Panc1 (cell line): ENCODE measurements at regions not wholly inside any gene's neighbourhood (a gene's known extent, or its start where the extent isn't known, plus 50 kb on each side); places are given as distances from the start of the nearest gene placed in this dataset.

ENCODE experiments used
- ATAC-seq: fragments of 200-7000 bp; cut with Tn5 transposase; 2 replicates; pipeline ENCODE4 v1.9.1; 2020; ENCODE audit warnings: mild to moderate bottlenecking, moderate library complexity
- BruUV-seq: library from RNA; stranded (reverse); fragments of 400-500 nt; replicated peaks from 2 replicates; lab custom pipeline; 2021; lab: Mats Ljungman, UMichigan
- CTCF ChIA-PET: fragments of 300-600 bp; sonication (Branson Sonifier 250); formaldehyde crosslinking; loops from one replicate; lab custom pipeline; 2022; ENCODE audit warnings: antibody characterized with exemption; lab: Charles Lee
- POLR2A ChIA-PET: fragments of 300-600 bp; sonication (Branson Sonifier 250); formaldehyde crosslinking; loops from one replicate; lab custom pipeline; 2022; ENCODE audit warnings: antibody characterized with exemption; lab: Charles Lee
- DNase-seq: peaks from one replicate; pipeline ENCODE4 v3.0.0-alpha.2; 2010; ENCODE audit warnings: low read depth, low spot score
- H3K27ac ChIP-seq: 2 replicates; pipeline ENCODE4 v1.5.1; 2011; ENCODE audit warnings: mild to moderate bottlenecking, low read length, inconsistent platforms
- H3K27me3 ChIP-seq: fragments of 200-500 bp; sonication (Bioruptor generic); 2 replicates; pipeline ENCODE4 v1.6.0; 2014; ENCODE audit warnings: low read length, inconsistent platforms; ENCODE audit not compliant: control insufficient read depth, insufficient read depth
- H3K36me3 ChIP-seq: fragments of 200-500 bp; sonication (Bioruptor generic); 2 replicates; pipeline ENCODE4 v1.5.1; 2014; ENCODE audit warnings: inconsistent platforms, mild to moderate bottlenecking, low read length, moderate library complexity; ENCODE audit not compliant: control insufficient read depth, insufficient read depth
- H3K4me1 ChIP-seq: 2 replicates; pipeline ENCODE4 v1.5.1; 2011; ENCODE audit warnings: inconsistent platforms, mild to moderate bottlenecking, low read length, moderate library complexity; ENCODE audit not compliant: control insufficient read depth, insufficient read depth
- H3K4me3 ChIP-seq, 2 experiments: 2 replicates each; pipeline ENCODE4 v1.5.1; 2011 to 2012; ENCODE audit warnings: low read depth in 2 of 2, low read length in 2 of 2, mild to moderate bottlenecking in 2 of 2, inconsistent platforms in 1 of 2, moderate library complexity in 1 of 2
- H3K9me3 ChIP-seq: fragments of 200-500 bp; sonication (Bioruptor generic); 2 replicates; pipeline ENCODE4 v1.5.1; 2014; ENCODE audit warnings: low read depth, mild to moderate bottlenecking, inconsistent platforms, low read length, moderate library complexity; ENCODE audit not compliant: control insufficient read depth, insufficient read depth
- POLR2AphosphoS5 ChIP-seq: IDR thresholded peaks from 2 replicates; pipeline ENCODE4 v1.6.1; 2012; ENCODE audit warnings: mild to moderate bottlenecking, low read depth, low read length, moderate library complexity
- SIN3A ChIP-seq: IDR thresholded peaks from 2 replicates; pipeline ENCODE4 v1.6.1; 2012; ENCODE audit warnings: low read depth, mild to moderate bottlenecking, low read length, moderate library complexity, borderline replicate concordance; ENCODE audit not compliant: insufficient read depth
- TCF7L2 ChIP-seq: IDR thresholded peaks from 2 replicates; pipeline ENCODE4 v1.6.1; 2011; ENCODE audit warnings: mild to moderate bottlenecking, low read depth, low read length, inconsistent platforms
- in situ Hi-C: cut with HindIII; loops from 2 replicates; pipeline ENCODE4 v1.10.0; 2016; ENCODE audit warnings: low sequenced_read_pairs, low pct_unique_long_range_greater_than_20kb
- intact Hi-C: fragments of 100-400 bp; cut with micrococcal nuclease; formaldehyde crosslinking; loops from one replicate; pipeline ENCODE4 v1.10.0; 2022; ENCODE audit not compliant: unreplicated experiment
- TF ChIP-seq, protein P1 (sequence below): fragments of 450-650 bp; IDR thresholded peaks from 2 replicates; pipeline ENCODE4 v1.5.1; 2017; ENCODE audit warnings: mild to moderate bottlenecking
- TF ChIP-seq, protein P2 (sequence below), 2 experiments: IDR thresholded peaks; 2 replicates each; pipeline ENCODE4 v1.6.1; 2011 to 2012; ENCODE audit warnings: low read depth in 2 of 2, control low read depth in 1 of 2, low read length in 1 of 2, mild to moderate bottlenecking in 1 of 2, moderate library complexity in 1 of 2; ENCODE audit not compliant: insufficient read depth in 1 of 2

DNA sequence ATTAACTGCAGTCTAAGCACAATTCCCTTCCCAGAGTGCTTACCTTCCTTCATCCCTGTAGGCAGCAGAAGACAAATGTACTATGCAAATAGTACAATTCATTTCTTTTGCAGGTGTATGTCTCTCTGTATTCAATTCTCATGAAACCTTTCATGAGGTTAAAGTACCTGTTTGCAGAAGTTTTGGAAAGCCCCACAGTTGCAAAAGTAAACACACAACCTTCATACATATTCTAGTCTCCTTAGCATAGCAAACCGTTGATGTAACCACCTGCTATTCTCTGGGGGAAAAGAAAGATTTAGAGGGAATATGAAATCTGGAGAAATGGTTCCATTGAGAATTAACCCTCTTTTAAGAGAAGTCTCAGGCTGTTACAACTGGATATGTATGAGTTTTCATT is 200.3 kb upstream of the SUCLG2 start:
- CTCF ChIA-PET: no interaction called here
- Histone ChIP-seq H3K36me3 (no peaks in the 10 kb centered on the region), H3K27ac (no peak overlapping the region), H3K4me1 (no peaks in the 10 kb centered on the region), H3K27me3 (no peaks in the 10 kb centered on the region), H3K4me3 (no peak overlapping the region), H3K9me3 (no peaks in the 10 kb centered on the region)
- POLR2A ChIA-PET: no interaction called here
- DNase-seq (no peak), ATAC-seq (no peak)
- TF ChIP-seq, protein P1, sequence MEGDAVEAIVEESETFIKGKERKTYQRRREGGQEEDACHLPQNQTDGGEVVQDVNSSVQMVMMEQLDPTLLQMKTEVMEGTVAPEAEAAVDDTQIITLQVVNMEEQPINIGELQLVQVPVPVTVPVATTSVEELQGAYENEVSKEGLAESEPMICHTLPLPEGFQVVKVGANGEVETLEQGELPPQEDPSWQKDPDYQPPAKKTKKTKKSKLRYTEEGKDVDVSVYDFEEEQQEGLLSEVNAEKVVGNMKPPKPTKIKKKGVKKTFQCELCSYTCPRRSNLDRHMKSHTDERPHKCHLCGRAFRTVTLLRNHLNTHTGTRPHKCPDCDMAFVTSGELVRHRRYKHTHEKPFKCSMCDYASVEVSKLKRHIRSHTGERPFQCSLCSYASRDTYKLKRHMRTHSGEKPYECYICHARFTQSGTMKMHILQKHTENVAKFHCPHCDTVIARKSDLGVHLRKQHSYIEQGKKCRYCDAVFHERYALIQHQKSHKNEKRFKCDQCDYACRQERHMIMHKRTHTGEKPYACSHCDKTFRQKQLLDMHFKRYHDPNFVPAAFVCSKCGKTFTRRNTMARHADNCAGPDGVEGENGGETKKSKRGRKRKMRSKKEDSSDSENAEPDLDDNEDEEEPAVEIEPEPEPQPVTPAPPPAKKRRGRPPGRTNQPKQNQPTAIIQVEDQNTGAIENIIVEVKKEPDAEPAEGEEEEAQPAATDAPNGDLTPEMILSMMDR: no peak
- TF ChIP-seq SIN3A: no peak
- no peak for TF ChIP-seq POLR2AphosphoS5
- TF ChIP-seq, protein P2, sequence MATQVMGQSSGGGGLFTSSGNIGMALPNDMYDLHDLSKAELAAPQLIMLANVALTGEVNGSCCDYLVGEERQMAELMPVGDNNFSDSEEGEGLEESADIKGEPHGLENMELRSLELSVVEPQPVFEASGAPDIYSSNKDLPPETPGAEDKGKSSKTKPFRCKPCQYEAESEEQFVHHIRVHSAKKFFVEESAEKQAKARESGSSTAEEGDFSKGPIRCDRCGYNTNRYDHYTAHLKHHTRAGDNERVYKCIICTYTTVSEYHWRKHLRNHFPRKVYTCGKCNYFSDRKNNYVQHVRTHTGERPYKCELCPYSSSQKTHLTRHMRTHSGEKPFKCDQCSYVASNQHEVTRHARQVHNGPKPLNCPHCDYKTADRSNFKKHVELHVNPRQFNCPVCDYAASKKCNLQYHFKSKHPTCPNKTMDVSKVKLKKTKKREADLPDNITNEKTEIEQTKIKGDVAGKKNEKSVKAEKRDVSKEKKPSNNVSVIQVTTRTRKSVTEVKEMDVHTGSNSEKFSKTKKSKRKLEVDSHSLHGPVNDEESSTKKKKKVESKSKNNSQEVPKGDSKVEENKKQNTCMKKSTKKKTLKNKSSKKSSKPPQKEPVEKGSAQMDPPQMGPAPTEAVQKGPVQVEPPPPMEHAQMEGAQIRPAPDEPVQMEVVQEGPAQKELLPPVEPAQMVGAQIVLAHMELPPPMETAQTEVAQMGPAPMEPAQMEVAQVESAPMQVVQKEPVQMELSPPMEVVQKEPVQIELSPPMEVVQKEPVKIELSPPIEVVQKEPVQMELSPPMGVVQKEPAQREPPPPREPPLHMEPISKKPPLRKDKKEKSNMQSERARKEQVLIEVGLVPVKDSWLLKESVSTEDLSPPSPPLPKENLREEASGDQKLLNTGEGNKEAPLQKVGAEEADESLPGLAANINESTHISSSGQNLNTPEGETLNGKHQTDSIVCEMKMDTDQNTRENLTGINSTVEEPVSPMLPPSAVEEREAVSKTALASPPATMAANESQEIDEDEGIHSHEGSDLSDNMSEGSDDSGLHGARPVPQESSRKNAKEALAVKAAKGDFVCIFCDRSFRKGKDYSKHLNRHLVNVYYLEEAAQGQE (IDR thresholded peaks at IDR 0.05; ENCODE audit: insufficient read depth in 1 of 2, low read depth in 2 of 2, low read length in 1 of 2): no peak
- TF ChIP-seq TCF7L2: no peak
- no TSS peak for BruUV-seq
- in situ Hi-C loops: no loop called here
- intact Hi-C loops: no loop called here

DNA sequence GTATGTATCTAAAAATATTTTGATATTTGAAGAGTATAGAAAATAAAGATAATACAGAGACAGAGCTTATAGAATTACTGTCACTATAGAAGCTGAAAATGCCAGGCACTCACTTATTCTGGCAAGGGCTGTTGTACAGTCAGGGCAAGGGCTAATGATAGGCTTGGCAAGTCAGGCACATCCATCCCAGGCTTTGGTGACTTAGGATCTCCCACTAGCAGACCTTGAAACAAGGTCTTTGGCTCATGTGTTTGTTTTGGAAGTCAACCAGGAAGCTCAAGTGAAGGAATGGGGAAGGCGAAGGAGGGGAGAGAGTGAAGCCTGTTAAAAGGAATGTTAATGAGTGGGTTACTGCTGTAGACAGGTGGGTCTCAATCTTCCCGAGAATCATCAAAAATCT is 199.1 kb upstream of the SUCLG2 start:
- in situ Hi-C loops (no loop called here), intact Hi-C loops (no loop called here)
- POLR2A ChIA-PET: no interaction called here
- BruUV-seq: no TSS peak
- H3K4me1 ChIP-seq: no peaks in the 10 kb centered on the region
- TF ChIP-seq, protein P2 (IDR thresholded peaks at IDR 0.05; ENCODE audit: insufficient read depth in 1 of 2, low read depth in 2 of 2, low read length in 1 of 2): no peak
- TF ChIP-seq SIN3A (no peak), POLR2AphosphoS5 (no peak), TCF7L2 (no peak)
- TF ChIP-seq, protein P1: no peak
- CTCF ChIA-PET: no interaction called here
- no peak overlapping the region for H3K4me3 ChIP-seq
- ATAC-seq (no peak), DNase-seq (no peak)
- no peaks in the 10 kb centered on the region for H3K9me3 ChIP-seq
- H3K27me3 ChIP-seq: no peaks in the 10 kb centered on the region
- H3K36me3 ChIP-seq: no peaks in the 10 kb centered on the region
- H3K27ac ChIP-seq: no peak overlapping the region
